ENCODE measurements at regions not wholly inside any gene's neighbourhood (a gene's known extent, or its start where the extent isn't known, plus 50 kb on each side); places are given as distances from the start of the nearest gene placed in this dataset.

DNA sequence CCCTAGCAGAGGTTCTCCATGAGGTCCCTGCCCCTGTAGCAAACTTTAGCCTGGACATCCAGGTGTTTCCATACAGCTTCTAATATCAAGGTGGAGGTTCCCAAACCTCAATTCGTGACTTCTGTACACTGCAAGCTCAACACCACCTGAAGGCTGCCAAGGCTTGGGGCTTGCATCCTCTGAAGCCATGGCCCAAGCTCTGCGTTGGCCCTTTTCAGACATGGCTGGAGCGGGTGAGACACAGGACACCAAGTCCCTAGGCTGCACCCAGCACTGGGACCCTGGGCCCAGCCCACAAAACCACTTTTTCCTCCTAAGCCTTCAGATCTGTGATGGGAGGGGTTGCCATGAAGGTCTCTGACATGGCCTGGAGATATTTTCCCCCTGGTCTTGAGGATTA is 1292.0 kb downstream of the CDH8 start:
- H3K4me1 Mint-ChIP-seq, result peaks cover 7% of the 10 kb centered on the region; the same call in 2 of the 3 replicates
- H3K27me3 ChIP-seq (ENCODE audit: insufficient read depth), result no peaks in the 10 kb centered on the region
- H3K27me3 Mint-ChIP-seq (ENCODE audit: insufficient read depth, low read depth, poor library complexity), result no peaks in the 10 kb centered on the region

DNA sequence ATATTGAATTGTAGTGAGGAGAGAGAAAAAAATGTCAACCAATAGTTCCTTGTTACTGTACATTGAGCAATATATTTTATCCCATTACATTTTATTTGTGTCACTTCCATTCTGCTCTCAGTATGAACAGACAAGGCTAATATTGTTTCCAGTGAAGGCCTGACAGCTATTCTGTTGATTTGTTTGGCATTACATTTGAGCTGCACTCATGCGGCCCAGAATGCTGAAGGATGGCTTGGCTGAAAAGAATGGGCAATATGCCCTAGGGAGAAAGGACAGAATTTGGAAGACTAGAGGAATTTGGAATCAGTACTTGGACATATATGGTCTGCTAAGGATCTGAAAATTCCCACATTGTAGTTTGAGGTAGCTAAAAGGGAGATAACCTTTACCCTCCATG is 1294.4 kb downstream of the CDH8 start:
- no peak for TF ChIP-seq CREB1 (CRISPR knock-in tag; IDR thresholded peaks at IDR 0.05; ENCODE audit: low read depth)
- TF ChIP-seq, protein P1, sequence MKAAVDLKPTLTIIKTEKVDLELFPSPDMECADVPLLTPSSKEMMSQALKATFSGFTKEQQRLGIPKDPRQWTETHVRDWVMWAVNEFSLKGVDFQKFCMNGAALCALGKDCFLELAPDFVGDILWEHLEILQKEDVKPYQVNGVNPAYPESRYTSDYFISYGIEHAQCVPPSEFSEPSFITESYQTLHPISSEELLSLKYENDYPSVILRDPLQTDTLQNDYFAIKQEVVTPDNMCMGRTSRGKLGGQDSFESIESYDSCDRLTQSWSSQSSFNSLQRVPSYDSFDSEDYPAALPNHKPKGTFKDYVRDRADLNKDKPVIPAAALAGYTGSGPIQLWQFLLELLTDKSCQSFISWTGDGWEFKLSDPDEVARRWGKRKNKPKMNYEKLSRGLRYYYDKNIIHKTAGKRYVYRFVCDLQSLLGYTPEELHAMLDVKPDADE (IDR thresholded peaks at IDR 0.05), result no peak
- TF ChIP-seq, protein P2, sequence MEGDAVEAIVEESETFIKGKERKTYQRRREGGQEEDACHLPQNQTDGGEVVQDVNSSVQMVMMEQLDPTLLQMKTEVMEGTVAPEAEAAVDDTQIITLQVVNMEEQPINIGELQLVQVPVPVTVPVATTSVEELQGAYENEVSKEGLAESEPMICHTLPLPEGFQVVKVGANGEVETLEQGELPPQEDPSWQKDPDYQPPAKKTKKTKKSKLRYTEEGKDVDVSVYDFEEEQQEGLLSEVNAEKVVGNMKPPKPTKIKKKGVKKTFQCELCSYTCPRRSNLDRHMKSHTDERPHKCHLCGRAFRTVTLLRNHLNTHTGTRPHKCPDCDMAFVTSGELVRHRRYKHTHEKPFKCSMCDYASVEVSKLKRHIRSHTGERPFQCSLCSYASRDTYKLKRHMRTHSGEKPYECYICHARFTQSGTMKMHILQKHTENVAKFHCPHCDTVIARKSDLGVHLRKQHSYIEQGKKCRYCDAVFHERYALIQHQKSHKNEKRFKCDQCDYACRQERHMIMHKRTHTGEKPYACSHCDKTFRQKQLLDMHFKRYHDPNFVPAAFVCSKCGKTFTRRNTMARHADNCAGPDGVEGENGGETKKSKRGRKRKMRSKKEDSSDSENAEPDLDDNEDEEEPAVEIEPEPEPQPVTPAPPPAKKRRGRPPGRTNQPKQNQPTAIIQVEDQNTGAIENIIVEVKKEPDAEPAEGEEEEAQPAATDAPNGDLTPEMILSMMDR (conservative IDR thresholded peaks at IDR 0.05; ENCODE audit: low read depth in 2 of 2), result no peak
- TF ChIP-seq ZNF114 (CRISPR knock-in tag; IDR thresholded peaks at IDR 0.05), result no peak
- no peaks in the 10 kb centered on the region for H3K27me3 ChIP-seq (ENCODE audit: insufficient read depth)
- no peaks in the 10 kb centered on the region for H4K20me1 ChIP-seq (replicated peaks; ENCODE audit: insufficient read depth)
- H3K36me3 Mint-ChIP-seq (ENCODE audit: low read depth), result no peaks in the 10 kb centered on the region
- no peaks in the 10 kb centered on the region for H3K4me1 ChIP-seq (ENCODE audit: insufficient read depth)
- H3F3A ChIP-seq (replicated peaks; ENCODE audit: low read depth), result no peaks in the 10 kb centered on the region
- no peak overlapping the region for H3K27ac ChIP-seq (ENCODE audit: low read depth)
- DNase-seq (ENCODE audit: low spot score) (no peak), ATAC-seq (no peak)
- no peaks in the 10 kb centered on the region for H3K9me3 Mint-ChIP-seq
- H3K4me3 ChIP-seq, result no peak overlapping the region
- H3K4me1 Mint-ChIP-seq, result peaks cover 2% of the 10 kb centered on the region; the same call in 2 of the 3 replicates
- H2AFZ ChIP-seq, result no peak overlapping the region
- H3K4me3 Mint-ChIP-seq, result no peak overlapping the region
- no peaks in the 10 kb centered on the region for H3K27me3 Mint-ChIP-seq (ENCODE audit: insufficient read depth, low read depth, poor library complexity)
- no peak overlapping the region for H3K4me2 ChIP-seq
- H3K36me3 ChIP-seq (ENCODE audit: insufficient read depth), result no peaks in the 10 kb centered on the region
- no peak overlapping the region for H3K27ac Mint-ChIP-seq
- peaks cover 9% of the 10 kb centered on the region; the same call in 1 of the 2 replicates for H3K9me2 ChIP-seq (ENCODE audit: insufficient read depth)
- no peaks in the 10 kb centered on the region for H3K79me2 ChIP-seq (replicated peaks; ENCODE audit: insufficient read depth)

More for the DNA sequence above, 1292.0 kb downstream of the CDH8 start:
- H3K4me1 ChIP-seq (ENCODE audit: insufficient read depth), result no peaks in the 10 kb centered on the region
- no peaks in the 10 kb centered on the region for H3K9me3 Mint-ChIP-seq
- H3K9me2 ChIP-seq (ENCODE audit: insufficient read depth), result peaks cover 9% of the 10 kb centered on the region; the same call in 1 of the 2 replicates
- H3K36me3 Mint-ChIP-seq (ENCODE audit: low read depth), result no peaks in the 10 kb centered on the region
- no peaks in the 10 kb centered on the region for H4K20me1 ChIP-seq (replicated peaks; ENCODE audit: insufficient read depth)
- H3K79me2 ChIP-seq (replicated peaks; ENCODE audit: insufficient read depth), result no peaks in the 10 kb centered on the region
- no peaks in the 10 kb centered on the region for H3K36me3 ChIP-seq (ENCODE audit: insufficient read depth)
- no peak for TF ChIP-seq STAT1 (IDR thresholded peaks at IDR 0.05; ENCODE audit: unreplicated experiment)
- TF ChIP-seq EZH2 (IDR thresholded peaks at IDR 0.05; ENCODE audit: low read depth, unreplicated experiment), result no peak
- TF ChIP-seq, protein P3, sequence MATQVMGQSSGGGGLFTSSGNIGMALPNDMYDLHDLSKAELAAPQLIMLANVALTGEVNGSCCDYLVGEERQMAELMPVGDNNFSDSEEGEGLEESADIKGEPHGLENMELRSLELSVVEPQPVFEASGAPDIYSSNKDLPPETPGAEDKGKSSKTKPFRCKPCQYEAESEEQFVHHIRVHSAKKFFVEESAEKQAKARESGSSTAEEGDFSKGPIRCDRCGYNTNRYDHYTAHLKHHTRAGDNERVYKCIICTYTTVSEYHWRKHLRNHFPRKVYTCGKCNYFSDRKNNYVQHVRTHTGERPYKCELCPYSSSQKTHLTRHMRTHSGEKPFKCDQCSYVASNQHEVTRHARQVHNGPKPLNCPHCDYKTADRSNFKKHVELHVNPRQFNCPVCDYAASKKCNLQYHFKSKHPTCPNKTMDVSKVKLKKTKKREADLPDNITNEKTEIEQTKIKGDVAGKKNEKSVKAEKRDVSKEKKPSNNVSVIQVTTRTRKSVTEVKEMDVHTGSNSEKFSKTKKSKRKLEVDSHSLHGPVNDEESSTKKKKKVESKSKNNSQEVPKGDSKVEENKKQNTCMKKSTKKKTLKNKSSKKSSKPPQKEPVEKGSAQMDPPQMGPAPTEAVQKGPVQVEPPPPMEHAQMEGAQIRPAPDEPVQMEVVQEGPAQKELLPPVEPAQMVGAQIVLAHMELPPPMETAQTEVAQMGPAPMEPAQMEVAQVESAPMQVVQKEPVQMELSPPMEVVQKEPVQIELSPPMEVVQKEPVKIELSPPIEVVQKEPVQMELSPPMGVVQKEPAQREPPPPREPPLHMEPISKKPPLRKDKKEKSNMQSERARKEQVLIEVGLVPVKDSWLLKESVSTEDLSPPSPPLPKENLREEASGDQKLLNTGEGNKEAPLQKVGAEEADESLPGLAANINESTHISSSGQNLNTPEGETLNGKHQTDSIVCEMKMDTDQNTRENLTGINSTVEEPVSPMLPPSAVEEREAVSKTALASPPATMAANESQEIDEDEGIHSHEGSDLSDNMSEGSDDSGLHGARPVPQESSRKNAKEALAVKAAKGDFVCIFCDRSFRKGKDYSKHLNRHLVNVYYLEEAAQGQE (IDR thresholded peaks at IDR 0.05; ENCODE audit: unreplicated experiment), result no peak
- no peak for TF ChIP-seq POLR2AphosphoS5 (IDR thresholded peaks at IDR 0.05; ENCODE audit: low read depth)
- no peak for TF ChIP-seq ZNF114 (CRISPR knock-in tag; IDR thresholded peaks at IDR 0.05)
- no peak for TF ChIP-seq EZH2phosphoT487 (IDR thresholded peaks at IDR 0.05; ENCODE audit: unreplicated experiment)
- DNase-seq (ENCODE audit: low spot score) (no peak), ATAC-seq (no peak)
- H3K27ac ChIP-seq (ENCODE audit: low read depth), result no peak overlapping the region
- H2AFZ ChIP-seq, result no peak overlapping the region
- H3F3A ChIP-seq (replicated peaks; ENCODE audit: low read depth), result no peaks in the 10 kb centered on the region
- H3K4me2 ChIP-seq, result no peak overlapping the region
- no peak overlapping the region for H3K4me3 ChIP-seq
- H3K4me3 Mint-ChIP-seq, result no peak overlapping the region
- H3K27ac Mint-ChIP-seq, result peak overlapping the region; percentile 64; the same call in 1 of the 2 replicates
